Suprapubic skin (tissue), 4 donors: ENCODE measurements at regions not wholly inside any gene's neighbourhood (a gene's known extent, or its start where the extent isn't known, plus 50 kb on each side); places are given as distances from the start of the nearest gene placed in this dataset.

ENCODE experiments used
- POLR2A ChIP-seq, 2 donors: fragments of 450-650 bp; IDR thresholded peaks; one replicate each; pipeline ENCODE4 v1.6.1; 2017; ENCODE audit warnings: antibody characterized with exemption in 2 of 2, mild to moderate bottlenecking in 2 of 2, moderate library complexity in 2 of 2
- POLR2AphosphoS5 ChIP-seq, 3 donors: sonication (generic); formaldehyde crosslinking; IDR thresholded peaks; one replicate each; pipeline ENCODE4 v1.6.1; 2017; ENCODE audit warnings: antibody characterized with exemption in 3 of 3

DNA sequence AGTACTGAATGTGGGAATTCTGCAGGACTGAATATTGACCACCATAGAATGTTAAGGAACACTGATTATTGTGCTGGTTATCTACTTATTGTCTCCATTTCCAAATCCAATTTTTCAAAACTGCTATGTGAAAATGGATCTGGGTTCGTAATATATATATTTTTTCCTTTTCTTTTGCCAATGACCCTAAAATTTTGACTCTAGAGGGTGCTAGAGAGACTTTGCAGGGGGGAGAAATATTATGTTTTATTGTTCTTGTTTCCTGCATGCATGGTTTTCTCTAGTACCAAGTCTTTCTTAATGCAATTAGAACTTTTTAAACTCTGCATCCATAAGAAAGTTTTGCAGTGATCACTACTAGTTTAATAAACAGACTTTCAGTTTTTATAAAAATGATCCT is 1256.9 kb downstream of the BRINP3 start:
- TF ChIP-seq POLR2A (IDR thresholded peaks at IDR 0.05) = no peak
- no peak for TF ChIP-seq POLR2AphosphoS5 (IDR thresholded peaks at IDR 0.05)
